ENCODE measurements at regions not wholly inside any gene's neighbourhood (a gene's known extent, or its start where the extent isn't known, plus 50 kb on each side); places are given as distances from the start of the nearest gene placed in this dataset.

- DNase-seq = no peak
- TF ChIP-seq CTCF (IDR thresholded peaks at IDR 0.05) = no peak
- Histone ChIP-seq H3K4me1 (no peaks in the 10 kb centered on the region), H3K36me3 (no peaks in the 10 kb centered on the region), H3K27me3 (ENCODE audit: low read depth) (no peaks in the 10 kb centered on the region), H3K4me3 (no peak overlapping the region), H3K9me3 (no peaks in the 10 kb centered on the region), H3K27ac (no peak overlapping the region)
- ATAC-seq = peak; percentile 59 to 60
- intact Hi-C loops (cut with DNase I) = no loop called here
These were observed 225.0 kb upstream of the PROK2 start for GRCh38 chr3:72009851-72010443.

- TF ChIP-seq CTCF (IDR thresholded peaks at IDR 0.05) = no peak
- Histone ChIP-seq H3K9me3 (no peaks in the 10 kb centered on the region), H3K4me3 (no peak overlapping the region), H3K27ac (no peak overlapping the region), H3K4me1 (no peaks in the 10 kb centered on the region), H3K36me3 (no peaks in the 10 kb centered on the region), H3K27me3 (ENCODE audit: low read depth) (no peaks in the 10 kb centered on the region)
- intact Hi-C loops (cut with DNase I) = no loop called here
- DNase-seq = peak; percentile 55
- peak; percentile 50 to 70 for ATAC-seq
These were observed 223.5 kb upstream of the PROK2 start for GRCh38 chr3:72008226-72008996.

GRCh38 chr3:72006631-72007556 is 221.9 kb upstream of the PROK2 start:
- no peak overlapping the region for H3K4me3 ChIP-seq
- no peak for TF ChIP-seq CTCF (IDR thresholded peaks at IDR 0.05)
- no peaks in the 10 kb centered on the region for H3K9me3 ChIP-seq
- intact Hi-C loops (cut with DNase I) = no loop called here
- H3K4me1 ChIP-seq = no peaks in the 10 kb centered on the region
- H3K36me3 ChIP-seq = no peaks in the 10 kb centered on the region
- no peaks in the 10 kb centered on the region for H3K27me3 ChIP-seq (ENCODE audit: low read depth)
- DNase-seq (no peak), ATAC-seq (no peak)
- H3K27ac ChIP-seq = no peak overlapping the region

- Histone ChIP-seq H3K4me3 (no peak overlapping the region), H3K27ac (no peak overlapping the region), H3K4me1 (no peaks in the 10 kb centered on the region), H3K27me3 (ENCODE audit: low read depth) (no peaks in the 10 kb centered on the region), H3K36me3 (no peaks in the 10 kb centered on the region), H3K9me3 (no peaks in the 10 kb centered on the region)
- ATAC-seq (no peak), DNase-seq (no peak)
- TF ChIP-seq CTCF (IDR thresholded peaks at IDR 0.05) = no peak
- intact Hi-C loops (cut with DNase I) = no loop called here
These were observed 219.9 kb upstream of the PROK2 start for GRCh38 chr3:72004749-72005292.

GRCh38 chr3:72003936-72004335 is 219.0 kb upstream of the PROK2 start:
- ATAC-seq (no peak), DNase-seq (no peak)
- no peaks in the 10 kb centered on the region for H3K27me3 ChIP-seq (ENCODE audit: low read depth)
- H3K4me3 ChIP-seq = no peak overlapping the region
- H3K27ac ChIP-seq = no peak overlapping the region
- intact Hi-C loops (cut with DNase I) = no loop called here
- H3K9me3 ChIP-seq = no peaks in the 10 kb centered on the region
- H3K4me1 ChIP-seq = no peaks in the 10 kb centered on the region
- H3K36me3 ChIP-seq = no peaks in the 10 kb centered on the region
- TF ChIP-seq CTCF (IDR thresholded peaks at IDR 0.05) = no peak
